ENCODE measurements at regions not wholly inside any gene's neighbourhood (a gene's known extent, or its start where the extent isn't known, plus 50 kb on each side); places are given as distances from the start of the nearest gene placed in this dataset.
"Not testable (repeated sequence)": the region's sequence is repeated elsewhere in the genome, so short reads cannot be mapped to it uniquely, and the experiment has no call there.

GRCh38 chr4:183011213-183011907 lies 87.7 kb upstream of the WWC2 start (continued):
- TF ChIP-seq ELF1 (IDR thresholded peaks at IDR 0.05; ENCODE audit: borderline replicate concordance, low read depth) (no peak), ZNF274 (IDR thresholded peaks at IDR 0.05; ENCODE audit: low read depth, low read length) (no peak), JUND (IDR thresholded peaks at IDR 0.05) (no peak), RAD21 (IDR thresholded peaks at IDR 0.05; ENCODE audit: low read depth) (no peak), EZH2phosphoT487 (IDR thresholded peaks at IDR 0.05; ENCODE audit: borderline replicate concordance) (no peak), SRF (IDR thresholded peaks at IDR 0.05; ENCODE audit: low read depth) (no peak), FOSL1 (IDR thresholded peaks at IDR 0.05; ENCODE audit: low read depth) (no peak)

- H2AFZ ChIP-seq (ENCODE audit: low read depth, low read length, poor library complexity, severe bottlenecking): no peak overlapping the region
- DNase-seq (ENCODE audit: low read depth, low spot score) (no peak), ATAC-seq (no peak)
- intact Hi-C loops (cut with micrococcal nuclease): no loop called here
- no TSS peak for BruUV-seq (replicated peaks)
- TF ChIP-seq, protein P1, sequence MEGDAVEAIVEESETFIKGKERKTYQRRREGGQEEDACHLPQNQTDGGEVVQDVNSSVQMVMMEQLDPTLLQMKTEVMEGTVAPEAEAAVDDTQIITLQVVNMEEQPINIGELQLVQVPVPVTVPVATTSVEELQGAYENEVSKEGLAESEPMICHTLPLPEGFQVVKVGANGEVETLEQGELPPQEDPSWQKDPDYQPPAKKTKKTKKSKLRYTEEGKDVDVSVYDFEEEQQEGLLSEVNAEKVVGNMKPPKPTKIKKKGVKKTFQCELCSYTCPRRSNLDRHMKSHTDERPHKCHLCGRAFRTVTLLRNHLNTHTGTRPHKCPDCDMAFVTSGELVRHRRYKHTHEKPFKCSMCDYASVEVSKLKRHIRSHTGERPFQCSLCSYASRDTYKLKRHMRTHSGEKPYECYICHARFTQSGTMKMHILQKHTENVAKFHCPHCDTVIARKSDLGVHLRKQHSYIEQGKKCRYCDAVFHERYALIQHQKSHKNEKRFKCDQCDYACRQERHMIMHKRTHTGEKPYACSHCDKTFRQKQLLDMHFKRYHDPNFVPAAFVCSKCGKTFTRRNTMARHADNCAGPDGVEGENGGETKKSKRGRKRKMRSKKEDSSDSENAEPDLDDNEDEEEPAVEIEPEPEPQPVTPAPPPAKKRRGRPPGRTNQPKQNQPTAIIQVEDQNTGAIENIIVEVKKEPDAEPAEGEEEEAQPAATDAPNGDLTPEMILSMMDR (IDR thresholded peaks at IDR 0.05 in 2 of 3, conservative IDR thresholded peaks at IDR 0.05 in 1 of 3; ENCODE audit: borderline replicate concordance in 1 of 3, insufficient read depth in 1 of 3, low read depth in 2 of 3, low read length in 2 of 3): no peak
- TF ChIP-seq SP1 (IDR thresholded peaks at IDR 0.05; ENCODE audit: low read depth) (no peak), CEBPB (IDR thresholded peaks at IDR 0.05; ENCODE audit: low read depth) (no peak), ATF3 (IDR thresholded peaks at IDR 0.05) (no peak), EZH2phosphoT487 (IDR thresholded peaks at IDR 0.05; ENCODE audit: borderline replicate concordance) (no peak), YY1 (IDR thresholded peaks at IDR 0.05; ENCODE audit: extremely low read depth, insufficient replicate concordance, low read depth, low read length) (no peak), SRF (IDR thresholded peaks at IDR 0.05; ENCODE audit: low read depth) (no peak)
- TF ChIP-seq, protein P2, sequence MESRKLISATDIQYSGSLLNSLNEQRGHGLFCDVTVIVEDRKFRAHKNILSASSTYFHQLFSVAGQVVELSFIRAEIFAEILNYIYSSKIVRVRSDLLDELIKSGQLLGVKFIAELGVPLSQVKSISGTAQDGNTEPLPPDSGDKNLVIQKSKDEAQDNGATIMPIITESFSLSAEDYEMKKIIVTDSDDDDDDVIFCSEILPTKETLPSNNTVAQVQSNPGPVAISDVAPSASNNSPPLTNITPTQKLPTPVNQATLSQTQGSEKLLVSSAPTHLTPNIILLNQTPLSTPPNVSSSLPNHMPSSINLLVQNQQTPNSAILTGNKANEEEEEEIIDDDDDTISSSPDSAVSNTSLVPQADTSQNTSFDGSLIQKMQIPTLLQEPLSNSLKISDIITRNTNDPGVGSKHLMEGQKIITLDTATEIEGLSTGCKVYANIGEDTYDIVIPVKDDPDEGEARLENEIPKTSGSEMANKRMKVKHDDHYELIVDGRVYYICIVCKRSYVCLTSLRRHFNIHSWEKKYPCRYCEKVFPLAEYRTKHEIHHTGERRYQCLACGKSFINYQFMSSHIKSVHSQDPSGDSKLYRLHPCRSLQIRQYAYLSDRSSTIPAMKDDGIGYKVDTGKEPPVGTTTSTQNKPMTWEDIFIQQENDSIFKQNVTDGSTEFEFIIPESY (IDR thresholded peaks at IDR 0.05; ENCODE audit: extremely low read depth, insufficient replicate concordance, low read length): no peak
- no peak overlapping the region for H3K4me3 ChIP-seq (replicated peaks in 1 of 2; ENCODE audit: low read depth in 1 of 2, low read length in 2 of 2)
- no peaks in the 10 kb centered on the region for H3K9me2 ChIP-seq (ENCODE audit: insufficient read depth)
- H3K4me1 ChIP-seq (ENCODE audit: control insufficient read depth in 1 of 2, insufficient read depth in 2 of 2, low read length in 2 of 2): no peaks in the 10 kb centered on the region
- no peaks in the 10 kb centered on the region for H3K79me2 ChIP-seq (ENCODE audit: insufficient read depth, low read length)
- H3K9ac ChIP-seq (ENCODE audit: low read length): no peak overlapping the region
- H3K27me3 ChIP-seq (ENCODE audit: insufficient read depth, low read length): peaks cover 16% of the 10 kb centered on the region; the same call in 1 of the 2 replicates
- H3K9me3 ChIP-seq (ENCODE audit: control insufficient read depth in 1 of 2, insufficient read depth in 1 of 2, low read depth in 1 of 2, low read length in 2 of 2): no peaks in the 10 kb centered on the region
- ChIA-PET POLR2A (no interaction called here), CTCF (no interaction called here), RAD21 (ENCODE audit: low non-redundant PET in 1 of 2, low total read pairs in 2 of 2, uncharacterized antibody in 2 of 2, unreplicated experiment in 2 of 2) (no interaction called here)
- no peaks in the 10 kb centered on the region for H4K20me1 ChIP-seq (ENCODE audit: insufficient read depth)
- no peak overlapping the region for H3K4me2 ChIP-seq (ENCODE audit: low read length)
- no peaks in the 10 kb centered on the region for H3K36me3 ChIP-seq (ENCODE audit: control insufficient read depth in 1 of 2, insufficient read depth in 2 of 2, low read length in 2 of 2)
- no peak overlapping the region for H3K27ac ChIP-seq (ENCODE audit: low read depth, low read length)
Observed at GRCh38 chr4:183008492-183008891, 90.6 kb upstream of the WWC2 start.

DNA sequence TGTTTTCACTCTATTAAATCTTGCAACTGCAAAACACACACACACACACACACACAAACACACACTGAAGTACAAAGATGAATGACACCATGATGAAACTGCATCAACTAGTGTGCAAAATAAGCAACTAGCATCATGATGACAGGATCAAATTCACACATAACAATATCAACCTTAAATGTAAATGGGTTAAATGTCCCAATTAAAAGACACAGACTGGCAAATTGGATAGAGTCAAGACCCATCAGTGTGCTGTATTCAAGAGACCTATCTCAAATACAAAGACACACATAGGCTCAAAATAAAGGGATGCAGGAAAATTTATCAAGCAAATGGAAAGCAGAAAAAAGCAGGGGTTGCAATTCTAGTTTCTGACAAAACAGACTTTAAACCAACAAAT lies 87.2 kb upstream of the DCTD start:
- CTCF ChIA-PET; H3K9me2 ChIP-seq (ENCODE audit: insufficient read depth); RAD21 ChIA-PET (ENCODE audit: low non-redundant PET in 1 of 2, low total read pairs in 2 of 2, uncharacterized antibody in 2 of 2, unreplicated experiment in 2 of 2); ATAC-seq; H3K9ac ChIP-seq (ENCODE audit: low read length); H3K36me3 ChIP-seq (ENCODE audit: control insufficient read depth in 1 of 2, insufficient read depth in 2 of 2, low read length in 2 of 2); H2AFZ ChIP-seq (ENCODE audit: low read depth, low read length, poor library complexity, severe bottlenecking); H3K4me2 ChIP-seq (ENCODE audit: low read length); H3K4me1 ChIP-seq (ENCODE audit: control insufficient read depth in 1 of 2, insufficient read depth in 2 of 2, low read length in 2 of 2); H3K27me3 ChIP-seq (ENCODE audit: insufficient read depth, low read length); intact Hi-C loops (cut with micrococcal nuclease); DNase-seq (ENCODE audit: low read depth, low spot score); H3K9me3 ChIP-seq (ENCODE audit: control insufficient read depth in 1 of 2, insufficient read depth in 1 of 2, low read depth in 1 of 2, low read length in 2 of 2); H4K20me1 ChIP-seq (ENCODE audit: insufficient read depth); H3K4me3 ChIP-seq (replicated peaks in 1 of 2; ENCODE audit: low read depth in 1 of 2, low read length in 2 of 2); H3K27ac ChIP-seq (ENCODE audit: low read depth, low read length); H3K79me2 ChIP-seq (ENCODE audit: insufficient read depth, low read length); BruUV-seq (replicated peaks): not testable (repeated sequence)
- POLR2A ChIA-PET: interaction anchor here (0.6 kb wide), 1 partner anchor 20 kb away, joined by 3 read pairs; no protein-coding TSS in a partner anchor
